AML-193 (cell line): ENCODE measurements at regions not wholly inside any gene's neighbourhood (a gene's known extent, or its start where the extent isn't known, plus 50 kb on each side); places are given as distances from the start of the nearest gene placed in this dataset.

Source experiments
- DNase-seq, 2 experiments: peaks; one replicate each; lab custom pipeline; 2025; lab: John Stamatoyannopoulos, UW

DNA sequence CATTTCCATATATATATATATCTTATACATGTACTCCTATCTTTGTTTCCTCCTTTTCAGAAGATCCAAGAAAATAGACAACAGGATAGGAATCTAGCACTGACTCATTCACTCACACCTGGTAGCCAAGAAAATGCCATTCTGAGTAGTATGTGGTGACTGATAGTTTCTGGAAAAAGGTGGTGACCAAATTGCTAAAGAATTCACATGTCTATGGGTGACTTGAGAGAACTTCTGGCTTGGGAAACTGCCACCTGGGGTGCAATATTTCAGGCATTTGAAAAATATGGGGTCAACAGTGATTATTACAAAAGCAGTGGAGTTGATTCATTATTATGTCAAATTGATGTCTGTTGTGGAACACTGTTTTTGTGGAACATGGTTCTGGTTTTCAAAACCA, 605.1 kb downstream of the PCDH18 start:
- no peak for DNase-seq

DNA sequence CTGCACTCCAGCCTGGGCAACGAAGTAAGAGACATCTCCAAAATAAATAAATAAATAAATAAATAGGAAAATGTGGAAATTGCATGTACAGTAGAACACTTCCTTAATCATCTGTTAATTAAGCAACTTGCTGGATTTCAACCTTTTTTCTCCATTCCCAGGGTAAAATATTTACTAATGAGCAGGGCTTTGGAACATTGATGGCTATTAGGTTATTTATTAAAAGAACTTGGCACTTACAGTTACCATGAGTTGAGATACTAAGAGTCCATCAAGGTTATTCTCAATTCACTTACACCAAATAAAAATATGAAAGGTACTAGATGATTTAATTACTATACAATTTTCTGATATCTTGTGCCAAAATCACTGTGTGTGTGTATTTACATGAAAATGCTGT, 607.1 kb downstream of the PCDH18 start:
- no peak for DNase-seq

DNA sequence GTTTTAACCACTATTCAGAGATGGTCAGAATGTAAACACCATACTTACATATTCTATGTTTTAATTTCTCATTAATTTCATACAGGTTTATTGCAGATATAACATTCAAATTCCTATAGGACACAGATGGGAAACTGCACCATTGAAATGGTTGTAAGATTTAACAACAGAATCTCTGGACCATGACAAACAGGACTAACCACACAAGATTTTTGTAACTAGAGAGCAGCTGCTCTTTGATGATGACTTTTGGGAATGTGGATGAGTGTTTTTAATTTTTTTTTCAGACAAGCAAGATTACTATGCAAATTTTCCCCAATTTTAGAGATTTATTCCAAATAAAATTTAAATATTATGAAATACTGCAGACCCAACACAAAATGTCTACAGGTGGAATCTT, 610.2 kb downstream of the PCDH18 start:
- DNase-seq = no peak

DNA sequence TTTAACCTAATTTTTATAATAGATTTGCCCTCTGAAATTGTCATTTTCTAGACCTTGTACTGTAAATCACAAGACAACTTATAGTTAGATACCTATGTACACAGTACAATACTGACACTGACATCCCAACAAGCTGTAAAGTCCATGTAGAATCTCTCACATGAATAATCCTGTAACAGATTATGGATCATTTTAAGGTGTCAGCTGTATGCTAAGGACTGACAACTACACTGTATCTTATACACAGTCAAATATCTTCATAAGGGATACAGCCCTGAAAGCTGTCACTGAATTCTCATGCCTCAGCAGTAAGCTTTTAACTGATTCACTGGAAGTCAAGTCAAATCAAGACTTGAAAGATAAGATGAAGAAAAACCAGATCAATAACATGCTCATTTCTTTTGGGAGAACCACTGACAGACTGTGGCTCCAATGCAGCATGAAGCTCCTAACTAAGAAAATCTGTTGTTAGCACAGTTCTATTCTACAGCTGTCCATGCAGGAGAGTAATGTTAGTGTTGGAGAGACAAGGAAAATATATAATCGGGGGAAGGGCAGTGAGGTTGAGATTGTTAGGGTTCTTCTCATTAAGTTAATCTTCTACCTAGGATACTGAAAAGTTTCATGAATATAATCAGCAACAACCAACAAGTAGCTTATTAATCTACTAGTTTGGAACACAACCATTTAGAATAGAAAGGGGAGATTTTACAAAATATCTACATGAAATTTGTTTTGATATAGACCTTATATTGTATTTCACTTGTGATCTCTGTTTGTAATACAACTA, 612.0 kb downstream of the PCDH18 start:
- no peak for DNase-seq

DNA sequence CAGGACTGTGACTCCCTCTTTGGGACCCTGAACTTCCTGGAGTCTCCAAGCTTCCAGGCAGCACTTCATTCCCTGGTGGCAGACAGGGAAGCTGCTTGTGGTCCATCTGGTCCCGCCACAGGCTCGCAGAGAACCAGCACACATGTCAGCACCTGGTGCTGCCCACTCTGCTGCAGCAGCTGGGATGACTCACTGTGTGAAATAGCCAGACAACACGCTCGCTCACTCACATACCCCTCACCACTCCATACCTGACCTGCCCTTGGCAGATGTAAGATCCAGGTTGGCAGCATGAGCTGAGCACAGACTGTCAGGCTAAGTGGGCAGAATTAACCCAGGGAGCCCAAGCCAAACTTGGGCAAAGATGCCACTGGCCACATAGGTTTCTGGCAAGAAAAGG, 613.5 kb downstream of the PCDH18 start:
- DNase-seq = no peak

DNA sequence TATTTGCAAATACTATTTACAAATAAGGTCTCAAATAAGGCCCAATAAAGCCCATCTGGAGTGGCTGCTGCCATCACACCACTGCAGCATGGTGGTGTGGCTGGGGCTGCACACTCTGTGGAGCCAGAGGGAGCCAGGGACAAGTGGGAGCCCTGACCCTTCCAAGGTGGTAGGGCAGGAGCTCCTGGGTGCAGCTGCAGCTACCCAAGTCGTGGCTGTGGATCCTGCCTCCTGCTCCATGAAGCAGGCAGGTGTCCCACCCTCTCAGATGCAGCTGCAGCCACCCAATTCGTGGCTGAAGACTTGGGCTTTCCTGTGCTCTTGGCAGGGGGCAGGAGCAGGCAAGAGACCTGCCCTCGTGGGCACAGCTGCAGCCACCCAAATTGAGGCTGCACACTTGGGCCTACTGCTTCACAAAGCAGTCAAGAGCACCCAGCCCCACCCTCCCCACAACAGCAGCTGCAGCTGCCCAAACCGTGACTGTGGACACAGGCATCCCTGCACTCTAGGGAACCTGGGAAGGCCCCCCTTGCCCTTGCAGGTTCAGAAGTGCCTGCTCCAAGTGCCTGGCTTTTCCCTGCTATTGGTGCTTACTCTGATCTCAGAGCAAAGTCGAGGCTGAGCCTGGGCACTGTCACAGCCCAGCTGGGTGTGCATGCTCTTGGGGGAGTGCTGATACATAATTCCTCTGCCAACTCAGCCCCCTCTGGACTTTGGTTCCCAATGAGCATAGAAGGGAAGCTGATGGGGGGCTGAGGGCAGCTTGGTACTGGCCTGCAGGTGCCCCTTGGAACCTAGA, 614.8 kb downstream of the PCDH18 start:
- no peak for DNase-seq

DNA sequence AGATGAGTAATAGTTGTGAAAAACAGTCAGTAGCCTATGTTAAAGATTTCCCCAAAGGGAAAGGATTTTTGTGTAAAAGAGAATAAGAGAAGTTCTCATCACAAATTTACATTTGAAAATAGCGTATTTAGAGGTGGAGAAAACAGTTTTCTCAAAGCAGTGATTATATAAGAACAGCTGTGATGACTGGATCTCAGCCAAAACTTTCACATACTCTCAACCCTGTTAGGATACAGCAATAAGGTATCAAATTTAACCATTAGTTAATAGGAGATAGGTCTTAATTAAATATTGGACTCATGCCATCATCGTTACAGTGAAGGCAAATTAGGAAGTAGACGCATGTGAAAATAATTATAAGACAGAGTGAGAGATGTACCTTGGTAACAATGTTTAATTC, 622.7 kb downstream of the PCDH18 start:
- no peak for DNase-seq

DNA sequence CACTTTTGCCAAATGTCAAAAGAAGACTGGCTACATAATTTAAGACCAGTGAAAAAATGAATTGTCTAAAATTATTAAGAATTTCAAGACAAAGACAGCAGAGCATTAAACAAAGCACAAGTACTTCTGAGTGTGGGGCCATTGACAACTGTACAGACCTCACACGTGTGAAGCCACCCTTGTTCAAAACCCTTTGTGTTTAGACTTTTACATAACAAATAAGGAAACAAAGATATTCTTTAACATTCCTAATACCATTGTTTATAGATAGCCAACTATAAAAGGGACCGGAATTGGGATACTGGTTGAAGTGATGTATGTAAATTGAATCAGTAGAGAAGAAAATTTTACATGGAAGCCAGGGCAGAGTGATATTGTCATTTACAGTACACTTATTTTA, 624.2 kb downstream of the PCDH18 start:
- DNase-seq = no peak

DNA sequence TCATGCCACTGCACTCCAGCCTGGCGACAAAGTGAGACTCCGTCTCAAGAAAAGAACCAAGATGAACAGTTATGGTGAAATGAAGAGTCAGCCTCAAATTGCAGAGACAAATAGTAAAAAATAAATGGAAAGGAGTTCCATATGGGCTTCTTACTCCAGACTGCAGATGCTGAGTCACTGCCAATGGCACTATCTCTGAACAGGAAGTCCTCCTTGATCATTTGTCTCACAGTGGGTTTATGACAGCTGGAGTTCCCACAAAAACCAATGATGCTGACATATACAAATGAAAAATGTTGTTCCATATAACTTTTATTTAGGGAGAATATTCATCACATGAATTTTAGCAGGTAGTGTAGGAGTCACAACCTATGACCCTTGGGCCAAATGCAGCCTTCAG, 631.6 kb downstream of the PCDH18 start:
- no peak for DNase-seq

DNA sequence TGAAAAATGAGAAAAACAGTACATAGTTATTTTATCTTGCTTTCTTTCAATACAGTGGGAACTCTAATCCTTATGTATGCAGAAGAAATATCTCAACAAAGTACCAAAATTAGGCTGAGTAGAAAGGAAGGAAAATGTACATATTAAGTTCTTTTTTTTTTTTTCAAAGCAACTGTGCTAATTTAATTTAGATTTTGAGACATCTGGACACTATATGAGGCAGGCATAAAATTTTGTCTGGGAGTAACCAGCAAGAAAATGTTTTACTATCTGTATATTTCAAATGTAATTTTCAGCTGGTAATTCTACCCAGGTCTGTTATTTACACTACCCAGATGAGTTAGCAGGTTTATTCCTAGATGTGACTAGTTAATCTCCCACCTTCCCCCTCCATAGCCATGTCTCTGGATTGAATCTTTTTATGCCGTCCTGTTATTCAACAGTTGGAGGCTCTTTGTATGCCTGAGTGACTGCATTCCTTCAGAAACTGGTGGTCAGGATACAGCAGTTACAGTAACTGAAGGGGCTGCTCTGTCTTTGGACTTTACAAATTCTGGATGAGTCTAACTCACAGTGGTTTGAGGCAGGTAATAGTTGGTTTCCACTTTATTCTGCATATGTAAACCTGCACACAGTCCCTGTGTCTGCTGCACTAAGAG, 633.6 kb downstream of the PCDH18 start:
- DNase-seq = no peak

DNA sequence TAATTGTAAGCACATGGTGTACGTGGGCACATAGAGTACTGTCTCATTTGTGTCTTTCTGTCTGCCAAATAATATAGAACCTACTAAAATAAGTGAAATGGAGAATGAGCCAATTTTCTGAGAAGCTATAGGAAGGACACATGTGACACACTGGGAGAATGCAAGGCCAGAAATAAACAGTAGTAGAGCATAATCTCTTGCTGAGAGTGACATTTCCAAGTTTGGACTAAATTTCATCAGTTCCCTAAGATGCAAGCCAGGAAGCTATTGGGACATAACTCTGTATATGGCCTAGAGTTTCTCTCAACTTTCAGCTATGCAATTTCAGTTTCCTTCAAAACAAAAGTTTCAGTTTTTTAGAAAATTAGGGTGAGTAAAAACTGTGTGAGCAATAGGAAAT, 638.7 kb downstream of the PCDH18 start:
- no peak for DNase-seq

DNA sequence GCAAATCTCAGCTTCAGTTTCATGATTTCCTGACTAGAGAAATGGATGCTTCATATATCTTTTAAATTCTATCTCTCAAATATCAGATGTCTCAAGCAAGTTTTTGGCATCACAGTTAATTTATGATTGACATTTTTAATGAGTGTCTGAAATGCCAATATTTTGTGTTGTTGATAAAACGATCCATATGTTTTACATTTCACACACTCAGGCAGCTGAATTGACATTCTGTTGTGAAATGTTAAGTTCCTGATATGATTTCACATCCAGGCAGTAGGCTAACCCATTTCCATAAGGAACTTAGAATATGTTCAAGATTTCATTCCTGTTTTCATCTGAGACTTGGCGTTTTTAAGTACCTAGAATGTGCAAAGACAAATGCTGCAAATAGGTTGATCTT, 650.6 kb downstream of the PCDH18 start:
- no peak for DNase-seq

DNA sequence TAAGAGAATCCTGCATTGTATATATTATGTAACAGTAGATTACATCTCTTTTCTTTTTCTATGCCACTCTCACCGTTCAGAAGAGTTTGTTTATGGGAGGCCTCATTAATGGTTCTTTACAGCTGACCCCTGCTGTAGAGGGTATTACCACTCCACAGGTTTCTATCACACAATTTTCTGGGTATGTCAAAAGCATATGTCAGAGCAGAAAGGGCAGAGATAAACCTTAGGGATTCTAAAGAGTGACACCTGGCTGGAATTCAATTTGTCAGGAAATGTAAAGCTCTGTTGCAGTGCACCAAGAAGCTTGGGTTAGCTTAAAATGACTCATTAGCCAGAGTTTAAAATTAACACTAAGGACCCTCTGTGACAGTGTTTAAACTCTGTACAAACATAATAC, 658.7 kb downstream of the PCDH18 start:
- DNase-seq = no peak

DNA sequence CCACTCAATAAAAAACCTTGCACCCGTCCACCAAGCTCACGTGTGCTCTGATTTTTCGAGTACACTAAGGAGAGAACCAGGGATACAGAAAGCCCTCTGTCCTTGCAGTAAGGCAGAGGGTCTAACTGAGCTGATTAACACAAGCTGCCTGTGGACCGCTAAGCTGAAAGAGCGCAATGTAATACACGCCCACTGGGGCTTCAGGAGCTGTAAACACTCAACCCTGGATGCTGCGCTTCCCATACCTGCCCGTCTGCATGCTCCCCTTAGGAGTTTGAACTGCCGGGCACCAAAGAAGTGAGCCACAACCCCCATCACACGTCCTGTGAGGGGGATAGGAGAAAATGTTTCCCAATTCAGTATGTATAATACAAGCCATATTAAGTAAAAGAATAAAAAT, 664.8 kb downstream of the PCDH18 start:
- no peak for DNase-seq

DNA sequence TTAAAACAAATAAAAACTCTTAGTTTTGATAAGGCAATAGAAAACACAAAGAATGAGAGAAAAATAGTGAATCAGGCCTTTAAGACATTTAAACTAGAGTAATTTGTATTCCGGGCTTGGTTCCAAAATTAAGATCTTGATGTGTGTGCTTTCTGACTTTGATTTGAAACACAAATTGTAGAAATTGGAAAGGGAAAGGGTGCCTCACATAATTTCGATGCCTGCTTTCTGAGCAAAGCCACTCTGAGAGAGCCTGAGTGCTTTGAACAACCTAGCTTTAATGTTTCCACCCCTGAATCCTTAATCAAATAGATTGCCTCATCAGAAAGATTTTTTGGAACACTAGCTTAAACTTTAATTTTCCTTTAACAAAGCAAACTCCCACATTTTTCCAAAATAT, 666.8 kb downstream of the PCDH18 start:
- DNase-seq = no peak

DNA sequence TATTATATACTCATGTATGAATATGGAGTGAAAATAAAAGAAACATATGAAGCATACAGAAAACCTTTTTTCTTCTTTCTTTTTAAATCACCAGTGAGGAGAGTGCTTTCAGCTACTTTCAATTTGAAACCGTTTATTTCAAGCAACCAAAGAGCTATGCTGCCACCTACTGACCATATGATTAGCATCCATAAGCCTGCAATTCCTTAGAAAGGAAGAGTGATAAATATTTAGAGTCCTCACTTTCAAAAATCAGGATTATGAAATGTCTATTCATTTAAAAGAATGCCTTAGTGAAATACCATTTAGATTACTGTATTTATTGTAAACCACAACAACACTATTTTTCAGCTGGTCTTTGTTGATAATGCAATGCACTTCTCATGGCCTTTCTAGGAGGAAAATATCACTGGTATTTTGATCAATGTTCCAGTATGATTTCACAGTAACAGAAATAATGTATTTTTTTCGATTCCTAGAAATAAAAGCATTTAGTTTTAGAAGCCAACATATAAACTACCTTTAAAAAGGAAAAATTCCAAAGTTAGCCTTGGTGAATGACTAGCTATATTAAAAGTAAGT, 667.6 kb downstream of the PCDH18 start:
- DNase-seq = peak; percentile 58 to 66

DNA sequence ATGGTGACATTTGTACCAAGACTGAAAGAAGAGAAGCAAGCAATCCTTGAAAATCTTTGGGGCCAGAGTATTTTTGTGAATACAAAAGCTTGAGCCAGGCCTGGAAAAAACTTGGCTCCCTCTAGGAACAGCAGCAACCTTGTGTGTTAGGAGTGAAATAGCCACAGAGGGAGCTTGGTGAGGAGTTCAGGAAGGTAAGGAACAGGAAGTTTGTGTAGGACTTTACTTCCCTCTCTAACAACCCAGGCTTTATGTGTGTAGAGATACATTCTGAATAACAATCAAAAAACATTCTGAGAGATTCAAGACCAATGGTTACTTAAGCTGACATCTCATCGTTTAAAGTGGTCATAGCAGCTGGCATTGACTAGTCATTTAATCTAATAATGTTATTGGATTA, 668.5 kb downstream of the PCDH18 start:
- peak in 1 of 2 experiments; percentile 5 for DNase-seq

DNA sequence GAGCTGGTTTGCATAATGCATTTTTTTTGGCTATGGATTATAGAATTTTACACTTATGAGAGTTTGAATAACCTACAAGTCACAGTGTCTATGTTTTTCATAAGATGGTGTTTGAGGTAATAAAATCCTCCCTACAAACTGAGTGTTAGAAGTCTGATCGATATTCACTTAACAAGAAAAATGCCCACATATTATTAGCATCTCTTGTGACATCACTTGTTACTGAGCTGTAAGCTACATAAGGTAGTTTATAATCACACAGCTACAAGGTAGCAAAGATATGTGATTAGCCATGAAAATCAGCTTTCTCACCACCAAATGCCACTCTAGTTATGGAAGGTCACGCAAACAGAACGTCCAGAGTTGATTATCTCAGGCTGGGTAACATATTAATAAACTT, 669.6 kb downstream of the PCDH18 start:
- no peak for DNase-seq

DNA sequence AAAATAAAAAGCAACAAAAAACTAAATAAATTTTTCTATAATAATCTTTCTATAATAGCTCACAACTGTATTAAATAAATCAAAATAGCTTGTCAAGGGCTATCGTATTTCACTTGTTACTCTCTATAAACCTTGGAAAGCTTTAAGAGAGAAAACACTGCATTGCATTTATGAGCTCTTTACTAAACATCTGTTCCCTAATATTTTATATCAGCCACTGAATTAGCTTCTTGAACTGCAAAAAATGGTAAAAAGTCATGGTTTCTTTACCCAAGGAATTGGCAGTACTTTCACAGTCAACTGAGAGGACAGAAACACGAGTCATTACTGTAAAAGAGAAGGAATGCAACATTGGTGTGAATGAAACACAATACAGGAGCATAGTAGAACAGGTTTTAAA, 671.2 kb downstream of the PCDH18 start:
- DNase-seq = no peak

DNA sequence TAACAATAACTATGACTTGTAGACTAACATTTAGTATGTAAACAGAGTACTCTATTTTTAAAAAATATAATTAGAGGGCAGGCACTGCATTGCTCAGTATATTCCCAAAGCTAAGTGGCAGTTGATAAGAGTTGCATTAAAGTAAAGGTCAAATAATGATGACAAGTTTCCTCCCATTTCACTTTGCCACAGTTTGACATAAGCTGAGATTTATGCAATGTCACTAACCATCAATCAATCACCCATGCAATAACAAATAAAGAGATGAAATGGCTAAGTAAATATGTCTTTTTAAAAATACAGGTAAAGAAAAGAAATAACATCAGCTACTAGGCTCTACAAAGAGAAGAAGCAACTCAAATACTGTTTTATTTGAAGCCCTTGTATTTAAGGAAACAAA, 673.4 kb downstream of the PCDH18 start:
- DNase-seq = no peak

DNA sequence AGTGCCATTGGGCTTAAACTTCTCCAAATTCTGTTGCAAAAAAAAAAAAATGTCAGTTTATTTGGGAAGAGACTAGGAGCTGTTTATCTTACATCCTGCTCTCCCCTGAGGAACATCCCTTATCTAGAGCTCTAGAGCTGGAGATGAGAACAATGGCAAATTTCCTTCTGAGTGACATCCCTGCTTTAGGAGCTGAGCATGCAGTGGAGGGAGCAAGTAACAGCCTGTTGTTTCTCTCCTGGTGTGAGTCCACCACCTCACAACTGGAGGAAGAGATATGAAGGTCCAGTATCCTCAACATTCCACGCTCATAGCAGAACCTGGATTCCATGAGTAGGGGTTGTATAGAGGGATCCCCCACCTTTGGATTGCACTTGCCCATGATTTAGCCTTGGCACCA, 676.4 kb downstream of the PCDH18 start:
- no peak for DNase-seq

DNA sequence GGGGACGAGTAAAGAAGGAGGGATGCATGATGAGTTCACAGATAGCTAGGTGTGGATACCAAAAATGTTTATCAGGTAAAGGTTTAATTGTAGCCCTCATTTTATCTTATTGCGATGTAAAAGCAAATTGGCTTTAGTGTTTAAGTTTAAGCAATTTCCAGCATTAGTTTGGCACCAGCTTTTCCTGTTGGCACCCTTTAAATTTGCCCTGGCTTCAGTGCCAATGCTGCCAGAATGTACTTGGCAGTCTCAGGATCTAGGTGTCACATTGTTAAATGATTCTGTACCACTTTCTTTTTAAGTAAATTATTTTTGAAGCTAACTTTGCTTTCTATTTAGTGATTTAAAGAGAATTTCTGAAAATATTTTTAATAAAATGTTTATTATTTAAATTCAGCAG, 681.8 kb downstream of the PCDH18 start:
- no peak for DNase-seq
